Ureter (tissue), 1 donor: ENCODE measurements at regions not wholly inside any gene's neighbourhood (a gene's known extent, or its start where the extent isn't known, plus 50 kb on each side); places are given as distances from the start of the nearest gene placed in this dataset.

ENCODE experiments used
- DNase-seq: peaks from one replicate; pipeline ENCODE4 v3.0.0-alpha.2; 2020; ENCODE audit warnings: low spot score
- donor health status: DM: yes; HTN: yes; CAD: no.

- no peak for DNase-seq
Observed at GRCh38 chr1:240672132-240672811, 60.3 kb upstream of the GREM2 start.

- DNase-seq, result no peak
Observed at GRCh38 chr1:240667351-240667750, 55.4 kb upstream of the GREM2 start.

- no peak for DNase-seq
Observed at GRCh38 chr1:240666568-240667198, 54.7 kb upstream of the GREM2 start.

- DNase-seq, result no peak
Observed at GRCh38 chr1:240663169-240663879, 51.4 kb upstream of the GREM2 start.
